ENCODE measurements at regions not wholly inside any gene's neighbourhood (a gene's known extent, or its start where the extent isn't known, plus 50 kb on each side); places are given as distances from the start of the nearest gene placed in this dataset.

DNA sequence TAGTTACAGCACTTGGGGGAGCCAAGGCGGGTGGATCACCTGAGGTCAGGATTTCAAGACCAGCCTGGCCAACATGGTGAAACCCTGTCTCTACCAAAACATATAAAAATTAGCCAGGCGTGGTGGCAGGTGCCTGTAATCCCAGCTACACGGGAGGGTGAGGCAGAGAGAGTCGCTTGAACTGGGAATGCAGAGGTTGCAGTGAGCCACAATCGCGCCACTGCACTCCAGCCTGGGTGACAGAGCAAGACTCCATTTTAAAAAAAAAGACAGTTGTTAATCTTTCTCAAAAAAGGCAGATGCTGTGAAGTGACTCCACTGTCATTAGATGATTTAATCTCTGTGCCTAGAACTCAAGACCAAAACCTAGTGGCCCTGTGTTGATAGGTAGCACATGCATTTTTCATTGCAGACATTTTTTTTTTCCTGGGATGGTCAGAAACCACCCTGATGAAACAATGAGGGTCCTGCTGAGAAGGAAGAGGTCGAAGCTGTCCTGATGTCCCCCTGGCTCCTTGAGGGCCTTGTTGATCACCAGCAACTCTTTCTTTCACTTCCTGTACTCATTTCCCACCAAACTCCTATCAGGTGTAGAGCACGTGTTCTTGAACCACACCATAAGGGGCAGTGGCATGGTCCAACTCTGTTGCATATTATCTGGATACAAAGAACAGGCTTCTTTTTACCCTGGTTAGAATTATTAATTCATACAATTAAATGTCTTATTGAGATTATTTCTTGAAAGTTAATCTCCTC is 382.2 kb downstream of the ICE1 start:
- H3K4me1 ChIP-seq = no peaks in the 10 kb centered on the region
- no peaks in the 10 kb centered on the region for H3K9me3 ChIP-seq
- in situ Hi-C loops (cut with MboI; ENCODE audit: low pct_ligation_motif_present in 1 of 4, low pct_unique_long_range_greater_than_20kb in 1 of 4, low sequenced_read_pairs in 3 of 4) (no loop called here), intact Hi-C loops (cut with DNase I; ENCODE audit: low total_unique reads) (no loop called here)
- H3K27me3 ChIP-seq = no peaks in the 10 kb centered on the region
- DNase-seq = no peak
- no peak for TF ChIP-seq EP300 (IDR thresholded peaks at IDR 0.05; ENCODE audit: low read depth)
- TF ChIP-seq POLR2AphosphoS5 (IDR thresholded peaks at IDR 0.05) = no peak
- TF ChIP-seq, protein P1, sequence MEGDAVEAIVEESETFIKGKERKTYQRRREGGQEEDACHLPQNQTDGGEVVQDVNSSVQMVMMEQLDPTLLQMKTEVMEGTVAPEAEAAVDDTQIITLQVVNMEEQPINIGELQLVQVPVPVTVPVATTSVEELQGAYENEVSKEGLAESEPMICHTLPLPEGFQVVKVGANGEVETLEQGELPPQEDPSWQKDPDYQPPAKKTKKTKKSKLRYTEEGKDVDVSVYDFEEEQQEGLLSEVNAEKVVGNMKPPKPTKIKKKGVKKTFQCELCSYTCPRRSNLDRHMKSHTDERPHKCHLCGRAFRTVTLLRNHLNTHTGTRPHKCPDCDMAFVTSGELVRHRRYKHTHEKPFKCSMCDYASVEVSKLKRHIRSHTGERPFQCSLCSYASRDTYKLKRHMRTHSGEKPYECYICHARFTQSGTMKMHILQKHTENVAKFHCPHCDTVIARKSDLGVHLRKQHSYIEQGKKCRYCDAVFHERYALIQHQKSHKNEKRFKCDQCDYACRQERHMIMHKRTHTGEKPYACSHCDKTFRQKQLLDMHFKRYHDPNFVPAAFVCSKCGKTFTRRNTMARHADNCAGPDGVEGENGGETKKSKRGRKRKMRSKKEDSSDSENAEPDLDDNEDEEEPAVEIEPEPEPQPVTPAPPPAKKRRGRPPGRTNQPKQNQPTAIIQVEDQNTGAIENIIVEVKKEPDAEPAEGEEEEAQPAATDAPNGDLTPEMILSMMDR (IDR thresholded peaks at IDR 0.05) = no peak
- TF ChIP-seq POLR2A (IDR thresholded peaks at IDR 0.05) = no peak
- WGBS, 2 donors (ENCODE audit: low coverage in 1 of 2) = 36 to 79% methylated on average over 2 to 8 of the region's 8 CpGs
- H3K27ac ChIP-seq = no peak overlapping the region
- no peak overlapping the region for H3K4me3 ChIP-seq
- H3K36me3 ChIP-seq = no peaks in the 10 kb centered on the region

DNA sequence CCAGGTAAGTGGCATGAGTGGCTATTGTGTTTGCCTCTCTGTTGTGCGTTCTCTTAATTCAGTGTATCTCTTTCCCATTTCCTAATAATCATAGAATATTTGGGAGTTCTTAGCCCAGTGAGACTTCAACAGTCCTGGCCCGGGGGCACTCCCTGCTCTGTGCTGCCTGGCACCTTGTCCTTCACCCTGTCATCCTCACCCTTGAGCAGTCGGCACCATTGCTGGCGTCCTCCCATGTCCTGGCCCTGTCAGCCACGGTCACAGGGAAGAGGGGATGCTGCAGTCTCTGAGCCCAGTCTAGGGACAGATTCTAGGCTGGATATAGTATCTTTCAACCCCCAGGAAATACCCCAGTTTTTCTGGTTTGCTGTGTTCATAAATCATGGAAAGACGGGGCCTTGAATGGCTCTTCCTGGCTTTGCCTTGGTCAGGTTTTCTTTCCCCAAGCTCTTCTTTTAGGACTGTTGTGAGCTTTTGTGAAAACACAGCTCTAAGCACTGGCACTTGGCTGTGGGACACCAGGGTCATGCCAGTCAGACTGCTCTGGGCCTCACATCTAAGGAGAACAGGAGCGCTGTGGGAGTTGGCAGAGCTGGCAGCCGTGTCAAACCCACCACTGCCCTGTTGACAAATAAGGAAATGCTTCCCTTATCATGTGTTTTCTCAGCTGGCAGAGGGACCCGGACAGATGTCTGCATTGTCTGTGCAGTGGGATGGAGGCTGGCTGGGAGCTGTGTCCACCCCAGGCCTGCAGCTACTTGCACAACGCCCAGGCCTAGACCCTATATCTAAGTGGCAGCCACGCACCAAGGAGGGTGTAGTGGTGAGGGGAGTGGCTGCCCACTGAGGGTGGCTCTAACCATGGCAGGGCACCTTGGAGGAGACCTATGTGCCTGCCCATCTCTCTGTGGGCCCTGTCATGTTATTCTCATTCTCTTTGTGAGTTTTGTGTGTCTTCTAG is 378.6 kb downstream of the ICE1 start:
- intact Hi-C loops (cut with DNase I; ENCODE audit: low total_unique reads) (no loop called here), in situ Hi-C loops (cut with MboI; ENCODE audit: low pct_ligation_motif_present in 1 of 4, low pct_unique_long_range_greater_than_20kb in 1 of 4, low sequenced_read_pairs in 3 of 4) (no loop called here)
- no peak for TF ChIP-seq POLR2AphosphoS5 (IDR thresholded peaks at IDR 0.05)
- no peak for TF ChIP-seq EP300 (IDR thresholded peaks at IDR 0.05; ENCODE audit: low read depth)
- TF ChIP-seq POLR2A (IDR thresholded peaks at IDR 0.05) = no peak
- TF ChIP-seq, protein P1 (IDR thresholded peaks at IDR 0.05) = no peak
- Histone ChIP-seq H3K9me3 (no peaks in the 10 kb centered on the region), H3K36me3 (no peaks in the 10 kb centered on the region), H3K4me1 (no peaks in the 10 kb centered on the region), H3K27me3 (no peaks in the 10 kb centered on the region), H3K27ac (no peak overlapping the region), H3K4me3 (no peak overlapping the region)
- WGBS, 2 donors (ENCODE audit: low coverage in 1 of 2) = 83% methylated on average over 11 of the region's 11 CpGs; no CpG with 5 or more reads in 1 of the 2 donors
- DNase-seq = no peak

DNA sequence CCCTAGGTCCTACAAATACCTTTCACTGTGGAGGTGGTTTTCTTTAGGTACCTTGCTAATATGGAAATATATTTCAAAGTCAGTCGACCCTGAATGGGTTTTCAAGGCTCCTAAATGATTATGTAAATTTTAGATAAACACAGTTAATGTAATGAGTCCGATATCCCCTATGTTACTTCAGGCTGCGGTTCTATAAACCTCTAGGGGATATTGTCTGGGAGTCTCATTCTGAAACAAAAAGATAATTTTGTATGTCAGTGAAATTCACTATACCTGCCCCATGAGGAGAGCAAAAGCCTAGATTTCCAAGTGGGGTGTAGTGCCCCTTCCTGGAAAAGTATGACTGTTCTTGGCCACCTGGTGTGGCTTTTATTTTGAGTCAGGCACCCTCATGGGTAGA is 377.3 kb downstream of the ICE1 start:
- Histone ChIP-seq H3K27me3 (no peaks in the 10 kb centered on the region), H3K9me3 (no peaks in the 10 kb centered on the region), H3K4me1 (no peaks in the 10 kb centered on the region), H3K4me3 (no peak overlapping the region), H3K27ac (no peak overlapping the region), H3K36me3 (no peaks in the 10 kb centered on the region)
- intact Hi-C loops (cut with DNase I; ENCODE audit: low total_unique reads) (no loop called here), in situ Hi-C loops (cut with MboI; ENCODE audit: low pct_ligation_motif_present in 1 of 4, low pct_unique_long_range_greater_than_20kb in 1 of 4, low sequenced_read_pairs in 3 of 4) (no loop called here)
- 70 to 100% methylated on average over 1 to 3 of the region's 3 CpGs for WGBS, 2 donors (ENCODE audit: low coverage in 1 of 2)
- TF ChIP-seq, protein P1 (IDR thresholded peaks at IDR 0.05) = no peak
- TF ChIP-seq POLR2A (IDR thresholded peaks at IDR 0.05) (no peak), POLR2AphosphoS5 (IDR thresholded peaks at IDR 0.05) (no peak), EP300 (IDR thresholded peaks at IDR 0.05; ENCODE audit: low read depth) (no peak)
- no peak for DNase-seq

DNA sequence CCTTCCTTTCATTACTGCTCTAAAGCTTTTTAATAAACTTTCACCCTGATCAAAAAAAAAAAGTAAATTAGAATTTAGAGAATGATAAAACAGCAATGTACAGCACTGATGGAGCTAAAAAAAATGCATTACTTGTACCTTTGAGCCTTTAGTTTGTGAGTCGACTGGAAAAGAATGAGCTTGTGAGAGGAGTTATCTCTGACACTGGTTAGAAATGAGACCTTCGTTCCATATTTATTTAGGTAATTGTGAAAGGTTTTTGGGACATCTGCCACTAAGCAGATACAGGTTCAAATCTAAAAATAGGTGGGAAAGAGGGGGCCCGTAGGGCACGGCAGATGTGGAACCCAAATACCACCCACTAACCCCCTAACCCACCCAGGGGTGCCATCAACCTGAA is 376.8 kb downstream of the ICE1 start:
- Histone ChIP-seq H3K27ac (no peak overlapping the region), H3K9me3 (no peaks in the 10 kb centered on the region), H3K4me3 (no peak overlapping the region), H3K27me3 (no peaks in the 10 kb centered on the region), H3K36me3 (no peaks in the 10 kb centered on the region), H3K4me1 (no peaks in the 10 kb centered on the region)
- WGBS, 2 donors (ENCODE audit: low coverage in 1 of 2) = 85 to 89% methylated on average over 3 to 4 of the region's 4 CpGs
- in situ Hi-C loops (cut with MboI; ENCODE audit: low pct_ligation_motif_present in 1 of 4, low pct_unique_long_range_greater_than_20kb in 1 of 4, low sequenced_read_pairs in 3 of 4) = no loop called here
- intact Hi-C loops (cut with DNase I; ENCODE audit: low total_unique reads) = no loop called here
- no peak for DNase-seq
- TF ChIP-seq EP300 (IDR thresholded peaks at IDR 0.05; ENCODE audit: low read depth) (no peak), POLR2A (IDR thresholded peaks at IDR 0.05) (no peak), POLR2AphosphoS5 (IDR thresholded peaks at IDR 0.05) (no peak)
- TF ChIP-seq, protein P1 (IDR thresholded peaks at IDR 0.05) = no peak

All from transverse colon (tissue), 4 donors.